Skin of body (tissue), 2 donors: ENCODE measurements at regions not wholly inside any gene's neighbourhood (a gene's known extent, or its start where the extent isn't known, plus 50 kb on each side); places are given as distances from the start of the nearest gene placed in this dataset. TPM values are rescaled to one million over a fixed set of nuclear protein-coding genes. Genes with fewer than 3 reads are reported as not detected.

Source experiments
- DNase-seq: peaks from one replicate; lab custom pipeline; 2025; lab: John Stamatoyannopoulos, UW
- small RNA-seq: library from RNA; depleted of rRNA; stranded (forward); fragments of <200 nt; gene quantifications from one replicate; pipeline ENCODE3, GENCODE V24; 2014; ENCODE audit warnings: low replicate concordance

GRCh38 chr4:56092540-56092939, 143.8 kb downstream of the CEP135 start:
- DNase-seq = no peak

DNA sequence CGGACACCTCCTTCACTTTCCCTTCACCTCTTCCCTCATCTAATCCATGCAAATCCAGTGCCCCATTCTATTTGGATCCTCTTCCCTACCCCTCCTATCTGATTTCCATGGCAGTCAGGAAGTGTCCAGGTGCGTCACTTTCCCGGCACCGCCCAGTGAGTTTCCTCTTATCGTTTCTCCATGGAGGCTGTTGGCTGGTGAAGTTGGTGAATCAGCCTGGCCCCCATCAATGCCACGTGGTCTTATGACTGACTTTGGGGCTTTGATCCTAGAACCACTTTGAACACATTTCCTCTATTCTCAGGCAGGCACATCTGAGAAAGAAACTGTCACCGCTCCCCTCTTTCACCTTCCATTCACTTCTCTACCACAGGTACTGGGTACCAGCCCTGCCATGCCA, 137.8 kb downstream of the CEP135 start:
- DNase-seq = no peak

- DNase-seq = no peak
Measured at GRCh38 chr4:56086073-56086541, 137.4 kb downstream of the CEP135 start.

DNA sequence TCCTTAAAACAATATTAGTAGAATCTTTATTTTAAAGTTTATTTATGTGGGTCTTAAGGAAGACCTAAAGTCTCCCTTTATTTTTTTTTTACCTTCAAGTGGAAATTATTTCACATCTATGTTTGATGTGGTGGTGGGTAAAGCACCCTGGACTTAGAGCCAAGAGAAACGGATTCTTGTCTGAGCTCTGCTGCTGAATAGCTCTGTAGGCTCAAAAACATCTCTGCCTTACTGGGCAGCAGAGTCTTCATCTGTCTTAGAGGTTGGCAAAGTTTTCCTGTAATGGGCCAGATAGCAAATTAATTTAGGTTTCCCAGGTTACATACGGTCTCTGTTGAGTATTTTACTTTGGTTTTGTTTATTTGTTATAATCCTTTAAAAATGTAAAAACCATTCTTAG, 136.5 kb downstream of the CEP135 start:
- DNase-seq = no peak

- no peak for DNase-seq
Measured at GRCh38 chr4:56084851-56085250, 136.1 kb downstream of the CEP135 start.

Small RNAs in the stretch of these regions (small RNA-seq; reads per million reads assigned to genes)
- gene RNA5SP161 = not detected
